Stimulated activated CD4-positive, alpha-beta T cell treated with anti-CD3 and anti-CD28 coated beads, Interleukin-2, amount 100 ng/mL, for 24 hours (primary cell): ENCODE measurements at regions not wholly inside any gene's neighbourhood (a gene's known extent, or its start where the extent isn't known, plus 50 kb on each side); places are given as distances from the start of the nearest gene placed in this dataset.

Experiments used
- DNase-seq, 2 donors: peaks; one replicate each; pipeline ENCODE4 v3.0.0-alpha.2; 2020

DNA sequence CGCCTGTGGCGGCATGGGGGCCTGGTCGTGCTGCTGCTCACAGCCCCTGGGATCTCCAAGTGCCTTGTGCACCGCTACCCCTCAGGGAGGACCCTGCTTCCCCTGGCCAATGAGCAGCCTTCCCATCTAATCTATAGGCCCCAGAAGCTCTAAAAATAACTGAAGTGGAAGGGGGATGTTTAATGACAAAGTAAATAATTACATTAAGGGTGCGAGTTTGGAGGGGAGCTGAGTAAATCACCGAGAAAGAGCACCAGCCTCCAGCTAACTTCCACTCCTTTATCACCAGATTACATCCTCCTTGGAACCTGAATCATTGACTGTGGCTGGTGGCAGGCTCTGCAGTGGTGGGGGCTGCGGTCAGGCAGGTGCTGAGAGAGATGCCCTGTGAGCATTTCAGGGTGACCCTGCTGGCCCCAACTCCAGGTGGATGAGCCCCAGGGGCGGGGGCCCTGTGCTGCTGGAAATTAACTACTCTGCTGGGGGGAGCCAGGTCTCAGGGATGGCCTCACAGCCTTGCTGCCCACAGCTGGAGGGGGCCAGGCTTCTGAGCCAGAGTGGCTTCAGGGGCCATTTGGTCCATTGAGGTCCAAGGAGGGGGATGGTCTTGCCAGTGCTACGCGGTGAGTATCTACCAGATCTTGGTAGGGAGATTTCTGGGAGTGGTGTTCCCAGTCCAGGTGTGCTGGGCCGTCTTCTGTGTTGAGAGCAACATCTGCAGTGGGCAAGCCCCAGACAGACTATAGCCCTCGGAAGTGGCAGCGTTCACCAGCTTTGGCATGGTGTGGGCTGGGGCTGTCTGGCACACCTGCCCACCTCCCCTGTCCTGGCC, 74.2 kb downstream of the GLI2 start:
- no peak for DNase-seq

DNA sequence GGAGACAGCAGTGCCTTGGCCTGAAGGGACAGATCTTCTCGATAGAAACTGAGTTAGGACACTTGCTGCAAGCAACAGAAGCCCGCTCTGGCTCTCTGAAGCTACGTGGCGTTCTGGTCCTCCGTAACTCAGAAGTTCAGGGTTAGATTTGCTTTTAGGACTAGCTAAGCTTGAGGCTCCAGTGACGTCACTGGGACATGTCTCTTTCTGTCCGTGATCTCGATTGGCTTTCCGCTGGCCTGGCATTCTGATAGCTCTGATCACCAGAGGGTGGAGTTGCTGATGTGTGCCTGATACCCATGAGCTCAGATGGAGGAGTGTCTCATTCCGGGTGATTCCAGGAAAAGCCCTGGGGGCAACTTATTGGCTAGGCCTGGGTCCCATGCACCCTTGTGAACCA, 75.0 kb downstream of the GLI2 start:
- DNase-seq, result no peak

DNA sequence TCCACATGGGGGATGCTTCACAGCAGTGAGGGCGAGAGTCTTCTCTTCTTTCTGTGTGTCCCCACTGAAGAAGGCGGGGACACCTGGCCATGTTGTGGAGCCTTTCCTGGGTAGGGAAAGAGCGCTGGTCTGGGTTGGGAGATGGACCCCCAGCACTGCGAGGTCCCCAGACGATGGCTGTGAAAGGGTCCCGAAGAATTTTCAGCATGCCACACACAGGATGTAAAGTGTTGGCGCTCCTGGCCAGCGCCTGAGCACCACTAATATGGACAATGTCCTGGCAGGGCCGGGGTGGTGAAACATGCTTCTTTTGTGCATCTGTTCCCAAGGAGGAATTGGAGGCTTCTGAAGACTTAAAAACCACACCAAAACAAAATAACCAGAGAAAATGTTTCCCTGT, 77.2 kb downstream of the GLI2 start:
- DNase-seq, result no peak

DNA sequence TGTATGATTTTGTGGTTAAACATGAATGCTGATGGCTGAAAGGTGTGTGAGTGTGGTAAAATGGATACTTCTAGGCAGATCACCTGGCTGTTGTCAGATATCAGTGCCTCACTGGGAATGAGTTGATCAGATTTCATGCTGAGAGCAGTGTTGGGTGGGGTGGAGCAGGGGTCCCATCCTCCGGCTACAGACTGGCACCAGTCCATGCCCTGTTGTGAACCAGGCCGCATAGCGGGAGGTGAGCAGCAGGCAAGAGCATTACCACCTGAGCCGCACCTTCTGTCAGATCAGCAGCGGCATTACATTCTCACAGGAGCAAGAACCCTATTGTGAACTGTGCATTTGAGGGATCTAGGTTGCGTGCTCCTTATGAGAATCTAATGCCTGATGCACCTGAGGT, 78.7 kb downstream of the GLI2 start:
- no peak for DNase-seq

DNA sequence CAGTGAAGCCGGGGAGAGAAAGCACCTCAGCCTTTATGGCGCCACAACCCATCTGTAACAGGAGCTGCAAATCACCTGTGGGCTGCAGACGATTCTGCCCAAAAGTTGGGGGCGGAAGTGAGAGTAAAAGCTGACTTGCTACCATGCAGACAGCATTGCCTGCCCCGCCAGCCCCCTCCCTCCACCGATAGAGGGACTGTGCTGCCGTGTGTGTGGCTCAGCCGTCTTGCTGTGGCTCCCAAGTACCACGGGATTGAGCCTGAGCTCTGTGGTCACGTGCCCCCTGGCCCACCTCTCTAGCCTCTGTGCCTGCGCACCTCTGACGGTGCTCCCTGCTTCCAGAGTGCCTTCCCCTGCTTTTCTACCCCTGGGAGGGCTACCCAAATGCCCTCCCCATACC, 79.6 kb downstream of the GLI2 start:
- no peak for DNase-seq

DNA sequence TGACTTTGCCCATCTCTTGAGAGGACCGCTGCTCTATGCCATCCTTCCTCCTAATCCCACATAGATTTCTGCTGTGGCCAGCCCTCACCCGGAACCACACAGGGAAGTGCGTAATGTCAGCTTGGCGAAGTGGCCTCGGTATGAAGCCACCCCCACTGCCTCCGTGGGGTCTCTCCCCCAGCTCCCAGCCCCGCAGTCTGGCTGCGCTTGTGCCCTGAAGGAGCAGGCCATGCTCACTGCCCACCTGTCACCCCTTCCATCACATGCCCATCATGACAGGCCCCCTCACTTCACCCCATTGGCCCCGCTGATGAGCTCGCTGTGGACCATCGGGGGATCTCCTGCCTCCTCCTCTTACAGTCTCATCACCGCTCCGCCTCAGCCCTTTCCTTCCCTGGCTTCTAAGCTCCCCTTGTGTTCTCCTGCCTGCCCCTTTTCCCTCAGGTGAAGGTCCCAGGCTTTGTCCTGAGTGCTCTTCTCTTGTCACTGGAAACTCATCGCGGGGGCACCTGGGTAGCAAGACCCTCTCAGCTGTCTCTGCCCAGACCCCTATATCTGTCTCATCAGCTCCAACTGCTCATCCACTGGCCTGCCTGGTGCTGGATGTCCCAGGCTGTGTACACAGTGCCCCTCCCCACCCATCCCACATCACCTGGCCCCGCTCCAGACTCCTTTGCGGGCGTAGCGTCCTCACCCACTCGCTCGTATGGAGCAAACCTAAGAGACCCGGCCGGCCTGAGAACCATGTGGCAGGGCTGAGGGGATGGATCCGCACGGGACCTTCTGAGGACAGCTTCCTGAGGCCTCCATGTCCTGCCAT, 81.7 kb downstream of the GLI2 start:
- no peak for DNase-seq

DNA sequence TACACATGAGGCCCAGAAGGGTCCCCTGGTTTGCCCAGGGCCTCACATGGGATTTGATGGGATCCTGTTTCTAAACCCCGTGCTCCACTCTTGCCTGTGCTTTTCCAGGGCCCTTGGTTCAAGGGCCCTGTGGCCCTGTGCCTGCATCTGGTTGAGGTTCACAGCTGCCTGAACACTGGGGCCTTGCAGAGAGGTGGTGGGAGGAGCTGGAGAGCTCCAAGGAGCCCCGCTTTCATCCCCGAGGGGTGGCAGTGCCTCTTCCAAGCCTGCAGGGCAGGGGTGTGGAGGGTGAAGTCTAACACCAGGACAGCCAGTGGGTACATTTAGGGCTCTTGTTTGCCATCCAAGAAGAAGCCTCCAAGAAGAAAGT, 82.3 kb downstream of the GLI2 start:
- no peak for DNase-seq

DNA sequence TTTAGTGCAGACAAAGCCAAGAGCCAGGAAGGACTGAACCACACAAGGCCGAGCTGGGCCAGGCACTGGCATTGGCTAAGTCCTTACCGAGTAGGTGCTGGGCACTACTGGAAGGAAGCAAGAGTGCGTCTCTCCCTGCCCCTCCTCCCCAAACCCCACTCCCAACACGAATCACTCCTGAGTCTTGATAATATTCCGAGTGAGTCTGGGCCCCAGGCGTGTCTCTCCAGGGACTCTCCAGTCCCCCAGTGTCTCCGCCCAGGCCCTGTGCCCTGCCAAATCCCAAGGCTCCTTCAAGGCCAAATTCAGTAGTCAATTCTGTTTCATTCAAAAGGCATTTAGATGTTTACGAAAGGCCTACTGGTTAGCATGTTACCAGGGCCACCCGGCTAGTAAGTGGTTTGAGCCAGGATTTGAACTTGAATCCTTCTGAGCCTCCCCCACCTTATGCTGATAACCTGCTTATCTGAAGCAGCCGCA, 82.8 kb downstream of the GLI2 start:
- DNase-seq, result no peak

DNA sequence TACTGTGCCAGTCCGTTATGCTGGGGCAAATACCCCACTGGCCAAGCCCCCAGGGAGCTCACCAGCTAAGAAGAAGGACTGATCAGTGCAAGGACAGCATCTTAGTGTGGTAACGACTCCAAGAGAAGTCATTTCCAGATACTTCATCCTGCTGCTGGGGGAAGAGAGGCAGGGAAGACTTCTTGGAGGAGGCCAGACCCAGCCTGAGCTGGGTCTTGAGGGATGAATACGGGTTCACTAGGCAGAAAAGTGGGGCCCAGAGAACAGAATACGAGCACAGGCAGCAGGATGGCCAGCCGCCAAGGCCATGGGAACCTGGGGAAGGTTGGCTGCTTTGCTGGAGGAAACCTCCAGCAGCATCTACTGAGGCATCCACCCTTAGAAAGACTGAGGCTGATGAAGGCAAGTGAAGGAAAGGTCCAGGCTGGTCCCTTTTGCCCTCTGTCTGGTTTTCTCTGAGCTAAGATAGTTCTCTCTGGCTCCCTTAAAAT, 84.1 kb downstream of the GLI2 start:
- DNase-seq, result no peak

DNA sequence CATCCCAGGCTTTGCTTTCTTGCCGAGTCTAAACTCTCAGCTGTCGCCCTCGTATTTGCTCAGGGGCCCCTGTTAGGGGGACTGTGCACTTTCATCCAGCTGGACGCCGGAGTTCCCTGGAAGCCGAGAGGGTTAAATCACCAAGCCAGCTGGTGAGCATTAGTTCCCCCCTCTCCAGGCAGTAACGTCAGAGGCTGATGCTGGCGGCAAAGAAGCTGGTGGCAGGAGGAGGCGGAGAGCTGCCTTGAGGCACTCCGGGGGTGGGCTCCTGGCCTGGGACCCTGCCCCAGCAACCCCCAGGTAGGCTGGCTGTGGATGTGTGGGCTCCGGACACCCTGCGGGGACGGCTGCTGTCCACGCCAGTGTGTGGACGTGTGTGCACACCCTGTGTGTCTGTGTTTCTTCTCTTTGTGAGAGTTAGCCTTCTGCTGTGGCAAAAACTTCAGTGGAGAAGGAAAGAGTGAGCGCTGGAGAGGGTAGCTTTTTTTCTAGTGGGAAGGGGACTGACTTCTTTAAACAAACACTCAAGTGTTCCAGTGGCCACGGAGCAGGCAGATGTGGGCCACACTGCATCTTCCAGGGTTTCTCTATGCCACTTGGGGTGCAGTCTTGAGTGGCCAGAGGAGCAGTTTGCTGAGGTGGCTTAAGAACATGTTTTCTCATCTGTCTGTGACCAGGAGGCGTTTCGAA, 84.7 kb downstream of the GLI2 start:
- no peak for DNase-seq

DNA sequence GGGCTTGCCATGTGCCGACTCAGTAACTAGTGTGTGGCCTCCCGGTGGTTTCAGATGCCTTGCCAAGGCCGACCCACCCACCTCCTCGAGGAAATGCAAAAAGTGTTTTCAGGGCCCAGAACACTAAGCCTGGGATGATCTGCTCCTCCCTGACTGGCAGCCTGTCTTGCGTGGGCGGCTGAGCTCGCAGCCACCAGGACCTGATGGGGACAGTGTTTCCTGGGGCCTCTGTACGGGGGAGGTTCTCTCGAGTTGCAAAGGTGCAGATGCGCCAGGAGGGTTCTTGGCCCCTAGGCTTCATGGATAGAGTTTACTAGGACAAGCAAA, 85.2 kb downstream of the GLI2 start:
- DNase-seq, result no peak

DNA sequence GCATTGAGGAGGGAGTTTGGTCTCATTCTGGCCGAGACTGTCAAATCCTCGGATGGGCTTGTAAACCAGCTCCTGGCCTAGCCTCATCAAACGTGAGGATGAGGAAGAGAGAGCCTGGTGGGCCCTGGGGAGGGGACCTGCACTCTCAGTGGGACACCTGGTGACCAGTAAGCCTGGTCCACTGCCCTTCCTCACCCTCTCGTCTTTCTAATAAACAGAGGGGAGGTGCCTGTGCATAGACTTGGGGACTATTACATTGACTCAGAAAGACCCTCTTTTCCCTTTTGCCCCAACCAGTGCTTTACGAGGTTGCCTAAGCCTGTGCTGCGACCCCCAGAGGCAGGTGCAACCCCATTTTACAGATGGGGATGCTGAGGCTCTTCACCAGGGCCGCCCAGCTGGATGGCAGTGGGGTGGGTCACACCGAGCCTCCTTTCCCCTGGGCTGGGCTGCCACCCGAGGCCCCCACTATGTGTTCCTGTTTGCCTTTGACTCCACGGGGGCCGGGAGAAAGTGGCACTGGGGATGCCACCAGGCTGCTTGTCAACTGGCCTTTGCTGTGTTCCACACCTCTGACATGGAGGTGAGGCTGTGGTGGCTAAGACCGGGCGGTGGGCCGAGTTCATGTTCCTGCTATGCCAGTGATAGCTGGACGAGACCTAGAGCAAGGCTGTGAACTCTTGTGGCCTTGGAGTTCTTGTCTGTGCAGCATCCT, 85.9 kb downstream of the GLI2 start:
- DNase-seq, result no peak

DNA sequence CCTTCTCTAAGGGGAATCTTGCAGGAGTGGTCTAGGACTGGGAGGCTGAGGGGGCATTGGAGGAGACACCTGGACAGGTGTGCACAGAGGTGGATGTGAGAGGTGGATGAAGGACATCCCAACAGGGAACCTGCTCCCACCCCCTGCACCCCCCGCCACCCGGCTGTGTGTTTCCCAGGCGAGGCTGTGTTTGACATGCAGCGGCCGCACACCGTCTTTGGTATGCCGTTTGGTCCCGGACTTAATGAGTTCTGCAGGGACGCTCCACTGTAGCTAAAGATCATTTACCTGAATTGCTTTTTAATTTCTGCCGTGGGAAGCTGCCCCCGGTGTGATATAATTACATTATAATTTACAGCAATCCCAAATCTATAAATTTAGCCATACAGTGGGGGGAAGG, 87.3 kb downstream of the GLI2 start:
- DNase-seq, result no peak

DNA sequence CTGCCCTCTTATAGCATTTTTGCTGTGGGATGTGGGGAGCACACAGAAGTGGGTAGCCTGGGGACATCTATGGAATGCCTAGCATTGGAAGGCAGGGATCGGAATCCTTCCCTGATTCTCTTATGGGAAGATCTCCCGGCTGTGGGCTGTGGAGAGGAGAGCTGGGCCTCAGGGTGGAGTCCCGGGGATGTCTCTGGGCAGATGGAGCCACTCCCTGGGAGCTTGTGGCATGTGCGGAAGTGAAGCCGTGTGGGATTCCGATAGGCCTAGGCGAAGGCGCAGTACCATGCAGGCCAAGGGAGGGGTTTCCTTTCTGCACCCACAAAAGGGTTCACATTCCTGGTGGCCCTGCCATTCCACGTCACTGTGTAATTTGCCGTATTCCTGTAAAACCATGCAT, 87.9 kb downstream of the GLI2 start:
- no peak for DNase-seq

DNA sequence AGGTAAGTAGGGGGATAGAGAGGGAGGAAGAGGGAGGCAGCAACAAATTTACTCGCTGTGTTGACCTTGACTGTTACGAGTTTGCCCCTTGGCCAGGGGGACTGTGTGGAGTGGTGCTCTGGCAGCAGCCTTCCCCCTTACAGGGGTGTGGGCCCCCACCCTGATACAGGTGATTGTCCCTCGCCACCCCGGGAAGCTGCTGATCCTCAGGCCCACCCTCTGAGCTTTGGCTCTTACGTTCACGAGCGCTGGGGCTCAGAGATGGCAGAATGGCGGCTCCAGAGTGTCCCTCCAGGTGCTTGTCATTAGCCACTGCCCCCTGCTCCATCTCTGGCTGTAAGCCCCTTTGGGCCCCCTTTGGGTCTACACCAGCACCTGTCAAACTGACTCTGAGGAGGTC, 88.6 kb downstream of the GLI2 start:
- no peak for DNase-seq

DNA sequence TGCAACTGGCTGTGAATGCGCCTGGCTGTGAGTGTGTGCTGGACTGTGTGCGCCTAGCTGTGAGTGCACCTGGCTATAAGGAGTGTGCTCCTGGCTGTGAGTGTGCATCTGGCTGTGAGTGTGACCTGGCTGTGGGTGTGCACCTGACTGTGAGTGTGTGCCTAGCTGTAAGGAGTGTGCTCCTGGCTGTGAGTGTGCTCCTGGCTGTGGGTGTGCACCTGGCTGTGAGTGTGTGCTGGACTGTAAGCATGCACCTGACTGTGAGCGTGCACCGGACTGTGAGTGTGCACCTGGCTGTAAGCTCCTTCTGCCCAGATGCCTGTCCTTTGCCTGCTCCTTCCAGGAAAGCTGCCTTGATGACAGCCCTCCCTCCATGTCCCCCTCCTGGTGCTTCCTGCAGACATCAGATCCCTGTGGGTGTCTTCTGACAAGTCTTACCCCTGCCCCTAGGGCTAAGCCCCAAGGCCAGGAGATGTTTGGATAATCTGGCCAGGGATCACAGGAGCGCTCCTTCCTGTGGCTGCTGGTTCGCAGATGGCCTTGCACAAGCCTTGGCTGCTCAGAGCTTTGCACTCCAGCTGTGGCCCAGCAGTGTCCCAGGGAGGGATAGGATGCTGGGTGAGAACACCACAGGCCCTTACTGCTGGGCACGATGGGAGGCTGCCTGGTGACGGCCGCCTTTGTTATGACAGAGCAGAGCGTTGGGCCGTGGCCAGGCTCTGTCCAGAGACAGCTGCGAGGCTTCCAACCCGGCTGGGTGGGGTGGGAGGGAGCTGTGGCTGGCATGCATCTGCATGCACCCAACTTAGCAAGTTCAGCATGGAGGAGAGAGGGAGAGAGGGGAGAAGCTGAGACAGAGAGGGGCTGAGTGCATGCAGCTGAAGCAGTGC, 89.9 kb downstream of the GLI2 start:
- no peak for DNase-seq

DNA sequence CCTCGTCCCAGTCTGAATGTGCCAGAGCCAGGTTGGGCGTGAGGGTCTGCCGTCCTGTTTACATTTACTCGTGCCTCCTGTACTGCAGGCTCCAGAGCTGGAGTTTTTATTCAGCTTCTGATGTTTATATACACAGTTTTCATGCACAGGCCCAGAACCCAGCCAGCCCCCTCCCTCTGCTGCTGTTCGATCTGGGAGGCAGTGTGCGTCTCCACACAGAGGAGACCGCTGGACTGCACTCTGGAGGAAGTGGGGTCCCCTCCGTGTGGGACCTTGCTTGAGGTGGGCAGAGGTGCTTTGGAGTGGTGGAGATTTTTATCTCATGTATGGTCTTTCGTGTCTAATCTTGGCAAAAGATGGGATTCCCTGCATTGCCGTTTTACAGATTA, 90.6 kb downstream of the GLI2 start:
- DNase-seq, result no peak

DNA sequence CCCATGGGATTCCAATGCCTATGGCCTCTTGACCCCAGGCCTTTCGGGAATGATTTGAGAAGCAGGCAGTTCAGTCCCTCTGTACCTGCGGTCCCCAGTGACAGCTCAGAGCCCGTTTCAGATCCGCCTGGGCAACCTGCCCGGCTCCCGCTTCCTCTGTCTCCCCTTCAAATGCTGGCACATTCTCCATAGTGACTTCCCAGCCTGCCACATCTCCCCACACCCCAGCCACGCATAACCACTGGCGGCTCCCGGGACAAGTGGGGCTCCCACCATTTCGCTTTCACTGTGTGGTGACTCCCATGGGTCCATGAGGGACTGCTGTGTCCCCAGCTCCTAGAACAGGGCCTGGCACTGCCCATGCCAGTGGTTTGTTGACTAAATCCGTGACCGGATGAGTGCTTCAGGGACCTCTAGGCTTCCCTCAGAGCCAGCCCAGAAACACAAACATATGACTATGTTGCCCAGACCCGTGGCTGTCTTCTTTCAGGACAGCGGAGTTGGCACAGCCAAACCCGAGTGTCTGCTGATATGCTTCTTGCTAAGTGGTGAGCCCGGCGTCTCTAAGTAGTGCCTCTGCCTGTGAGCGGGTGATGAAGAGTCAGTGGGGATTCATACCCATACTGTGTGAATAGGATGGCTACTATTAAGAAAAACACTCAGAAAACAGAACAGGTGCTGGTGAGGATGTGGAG, 91.2 kb downstream of the GLI2 start:
- DNase-seq, result no peak

DNA sequence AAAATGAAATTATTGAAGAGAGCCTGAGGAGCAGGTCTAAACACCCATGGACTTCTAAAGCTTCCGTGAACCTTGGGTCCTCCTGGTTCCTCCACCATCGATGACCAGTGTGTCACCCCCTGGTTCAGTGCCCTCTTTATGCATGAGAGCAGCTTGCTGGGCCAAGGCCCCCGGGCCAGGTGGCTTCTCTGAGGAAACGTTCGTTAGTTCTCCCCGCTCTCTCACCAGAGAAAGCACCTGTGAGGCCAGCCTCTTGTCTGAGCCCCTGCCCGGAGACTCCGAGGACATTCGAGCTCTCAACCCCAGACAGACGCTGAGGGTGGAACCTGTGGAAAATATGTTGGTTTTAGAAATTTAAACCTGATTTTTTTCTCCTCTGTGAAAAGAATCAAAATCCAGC, 92.4 kb downstream of the GLI2 start:
- no peak for DNase-seq

DNA sequence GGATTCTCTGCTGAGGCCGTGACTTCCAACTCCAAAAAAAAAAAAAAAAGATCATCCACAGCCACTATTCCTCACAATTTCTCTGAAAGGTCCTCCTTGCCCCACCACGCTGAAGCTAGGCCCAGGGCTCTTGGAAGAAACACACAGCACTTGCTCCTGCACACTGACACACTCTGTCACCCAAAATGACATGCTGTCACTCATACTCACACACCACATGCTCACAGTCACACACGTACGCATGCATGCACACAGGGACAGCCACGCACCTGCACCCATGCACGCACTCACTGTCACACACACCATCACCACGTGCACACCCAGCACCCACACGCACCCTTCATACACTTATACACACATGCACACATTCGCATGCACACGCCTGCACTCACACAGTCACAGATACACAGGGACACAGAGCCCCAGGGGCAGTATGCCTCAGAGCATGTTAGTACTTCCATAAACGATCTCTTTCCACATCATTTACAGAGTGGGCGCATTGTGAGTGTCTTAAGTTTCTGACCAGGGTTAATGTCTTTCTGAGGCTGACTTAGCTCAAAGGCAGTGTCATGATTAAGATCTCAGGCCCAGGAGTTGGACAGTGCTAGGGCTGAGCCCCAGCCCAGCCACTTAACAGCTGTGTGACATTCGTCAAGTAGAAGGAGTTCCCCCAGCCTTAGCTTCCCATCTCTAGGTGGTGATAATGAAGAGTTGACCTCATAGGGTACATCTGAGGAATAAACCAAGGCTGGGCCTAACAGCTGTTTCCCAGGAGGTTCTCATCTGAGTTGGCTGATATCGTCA, 93.4 kb downstream of the GLI2 start:
- no peak for DNase-seq

DNA sequence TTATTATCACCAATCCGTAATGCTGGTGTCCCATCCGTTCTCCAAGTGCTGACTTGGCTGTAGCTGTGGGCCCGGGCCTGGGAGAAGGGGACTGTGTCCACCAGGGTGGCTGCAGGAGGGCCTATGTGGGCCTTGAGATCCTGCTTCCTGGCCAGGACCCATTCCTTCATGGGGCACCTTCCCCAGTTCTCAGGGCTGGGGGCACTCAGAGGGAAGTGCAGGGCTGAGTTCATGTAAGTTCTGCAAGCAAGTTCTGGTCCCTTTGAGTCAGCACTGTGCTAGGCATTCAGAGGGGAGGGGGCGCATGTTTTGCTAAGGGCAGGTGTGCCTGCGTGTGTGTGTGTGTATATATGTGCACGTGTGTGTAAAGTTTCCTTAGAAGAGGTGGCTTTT, 94.0 kb downstream of the GLI2 start:
- DNase-seq, result no peak
